Stomach (tissue), 4 donors: ENCODE measurements at regions not wholly inside any gene's neighbourhood (a gene's known extent, or its start where the extent isn't known, plus 50 kb on each side); places are given as distances from the start of the nearest gene placed in this dataset.

Source experiments
- EP300 ChIP-seq: sonication (generic); formaldehyde crosslinking; IDR thresholded peaks from one replicate; pipeline ENCODE4 v1.6.1; 2017; ENCODE audit warnings: antibody characterized with exemption
- POLR2A ChIP-seq, 4 donors: fragments of 450-650 bp; IDR thresholded peaks; one replicate each; pipeline ENCODE4 v1.6.1; 2016; ENCODE audit warnings: antibody characterized with exemption in 4 of 4, control low read depth in 2 of 4, mild to moderate bottlenecking in 1 of 4, moderate library complexity in 1 of 4
- POLR2AphosphoS5 ChIP-seq, 3 donors: sonication (generic); formaldehyde crosslinking; IDR thresholded peaks; one replicate each; pipeline ENCODE4 v1.6.1; 2016; ENCODE audit warnings: antibody characterized with exemption in 3 of 3
- TF ChIP-seq, protein P1 (sequence below), 7 experiments: fragments of 450-650 bp in 4 of 7; fragments of 200-600 bp in 3 of 7; sonication (generic) in 3 of 7; IDR thresholded peaks; one replicate each; pipeline ENCODE4 v1.5.1; 2016 to 2019; ENCODE audit warnings: antibody characterized with exemption in 7 of 7, control low read depth in 2 of 7, mild to moderate bottlenecking in 1 of 7

DNA sequence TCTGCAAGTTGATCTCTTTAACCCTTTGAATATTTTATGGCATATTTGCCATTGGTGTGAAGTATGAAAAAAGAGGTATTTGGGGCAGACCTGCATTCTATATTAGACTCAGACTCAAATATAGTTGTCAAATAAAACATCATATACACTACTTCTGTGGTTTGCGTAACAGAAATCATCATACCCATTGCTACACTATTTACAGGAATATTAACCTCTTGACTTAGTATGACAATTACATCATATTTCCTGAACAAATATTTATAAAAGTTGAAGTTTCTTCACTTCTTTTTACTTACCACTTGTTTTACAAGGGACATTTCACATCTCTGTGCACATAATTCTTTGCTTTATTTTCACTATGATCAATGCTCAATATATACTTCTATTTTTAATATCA, 206.0 kb downstream of the HAO1 start:
- TF ChIP-seq, protein P1, sequence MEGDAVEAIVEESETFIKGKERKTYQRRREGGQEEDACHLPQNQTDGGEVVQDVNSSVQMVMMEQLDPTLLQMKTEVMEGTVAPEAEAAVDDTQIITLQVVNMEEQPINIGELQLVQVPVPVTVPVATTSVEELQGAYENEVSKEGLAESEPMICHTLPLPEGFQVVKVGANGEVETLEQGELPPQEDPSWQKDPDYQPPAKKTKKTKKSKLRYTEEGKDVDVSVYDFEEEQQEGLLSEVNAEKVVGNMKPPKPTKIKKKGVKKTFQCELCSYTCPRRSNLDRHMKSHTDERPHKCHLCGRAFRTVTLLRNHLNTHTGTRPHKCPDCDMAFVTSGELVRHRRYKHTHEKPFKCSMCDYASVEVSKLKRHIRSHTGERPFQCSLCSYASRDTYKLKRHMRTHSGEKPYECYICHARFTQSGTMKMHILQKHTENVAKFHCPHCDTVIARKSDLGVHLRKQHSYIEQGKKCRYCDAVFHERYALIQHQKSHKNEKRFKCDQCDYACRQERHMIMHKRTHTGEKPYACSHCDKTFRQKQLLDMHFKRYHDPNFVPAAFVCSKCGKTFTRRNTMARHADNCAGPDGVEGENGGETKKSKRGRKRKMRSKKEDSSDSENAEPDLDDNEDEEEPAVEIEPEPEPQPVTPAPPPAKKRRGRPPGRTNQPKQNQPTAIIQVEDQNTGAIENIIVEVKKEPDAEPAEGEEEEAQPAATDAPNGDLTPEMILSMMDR (IDR thresholded peaks at IDR 0.05) = no peak
- no peak for TF ChIP-seq POLR2A (IDR thresholded peaks at IDR 0.05)
- TF ChIP-seq POLR2AphosphoS5 (IDR thresholded peaks at IDR 0.05) = no peak
- TF ChIP-seq EP300 = no peak
